PC-9 (cell line): ENCODE measurements at regions not wholly inside any gene's neighbourhood (a gene's known extent, or its start where the extent isn't known, plus 50 kb on each side); places are given as distances from the start of the nearest gene placed in this dataset.

ENCODE experiments used
- BruUV-seq: library from RNA; stranded (reverse); fragments of 400-500 nt; replicated peaks from 2 replicates; lab custom pipeline; 2021; lab: Mats Ljungman, UMichigan
- CTCF ChIA-PET: fragments of 300-600 bp; sonication (Branson Sonifier 250); formaldehyde crosslinking; loops from one replicate; lab custom pipeline; 2022; ENCODE audit warnings: antibody characterized with exemption; lab: Charles Lee
- POLR2A ChIA-PET: fragments of 300-600 bp; sonication (Branson Sonifier 250); formaldehyde crosslinking; loops from one replicate; lab custom pipeline; 2022; ENCODE audit warnings: antibody characterized with exemption; ENCODE audit not compliant: unreplicated experiment; lab: Charles Lee
- DNase-seq, 2 experiments: peaks; one replicate each; pipeline versions ENCODE4 v3.0.0 to v3.0.0-alpha.2; 2015 to 2022; ENCODE audit warnings: mixed read lengths in 1 of 2
- H2AFZ ChIP-seq: fragments of 200-600 bp; sonication (generic); 2 replicates; pipeline ENCODE4 v1.8.1; 2017; ENCODE audit warnings: antibody characterized with exemption
- H3F3A ChIP-seq: fragments of 200-600 bp; sonication (generic); 2 replicates; pipeline ENCODE4 v1.8.1; 2017; ENCODE audit warnings: antibody characterized with exemption, mild to moderate bottlenecking, low read depth; ENCODE audit not compliant: insufficient read depth
- H3K27ac ChIP-seq: fragments of 200-600 bp; sonication (generic); 2 replicates; pipeline ENCODE4 v1.6.1; 2016; ENCODE audit warnings: mixed run types
- H3K27me3 ChIP-seq: fragments of 200-600 bp; sonication (generic); 2 replicates; pipeline ENCODE4 v1.6.1; 2016; ENCODE audit warnings: low read depth, mixed run types; ENCODE audit not compliant: insufficient read depth
- H3K36me3 ChIP-seq: fragments of 200-600 bp; sonication (generic); 2 replicates; pipeline ENCODE4 v1.6.1; 2016; ENCODE audit warnings: low read depth, mixed run types
- H3K4me1 ChIP-seq: fragments of 200-600 bp; sonication (generic); replicated peaks from 2 replicates; pipeline ENCODE4 v1.6.1; 2016; ENCODE audit warnings: mixed run types; ENCODE audit not compliant: insufficient read depth
- H3K4me2 ChIP-seq: fragments of 200-600 bp; sonication (generic); 2 replicates; pipeline ENCODE4 v1.6.1; 2017; ENCODE audit warnings: mixed run types
- H3K4me3 ChIP-seq: fragments of 200-600 bp; sonication (generic); 2 replicates; pipeline ENCODE4 v1.6.1; 2016; ENCODE audit warnings: mixed run types
- H3K79me2 ChIP-seq: fragments of 200-600 bp; sonication (generic); 2 replicates; pipeline ENCODE4 v1.6.1; 2017; ENCODE audit warnings: low read depth, mixed run types
- H3K9me2 ChIP-seq: fragments of 200-600 bp; sonication (generic); 2 replicates; pipeline ENCODE4 v1.8.1; 2017; ENCODE audit warnings: mild to moderate bottlenecking; ENCODE audit not compliant: insufficient read depth
- H3K9me3 ChIP-seq: fragments of 200-600 bp; sonication (generic); 2 replicates; pipeline ENCODE4 v1.8.1; 2016; ENCODE audit warnings: low read depth; ENCODE audit not compliant: insufficient read depth
- H4K20me1 ChIP-seq: fragments of 200-600 bp; sonication (generic); 2 replicates; pipeline ENCODE4 v1.8.1; 2017; ENCODE audit not compliant: insufficient read depth
- EZH2 ChIP-seq: fragments of 200-600 bp; sonication (generic); IDR thresholded peaks from 2 replicates; pipeline ENCODE4 v1.8.0; 2017; ENCODE audit warnings: antibody characterized with exemption, low read depth
- intact Hi-C: fragments of 100-400 bp; cut with micrococcal nuclease; formaldehyde crosslinking; loops from one replicate; pipeline ENCODE4 v1.10.0; 2022; ENCODE audit not compliant: unreplicated experiment
- TF ChIP-seq, protein P1 (sequence below): fragments of 200-600 bp; sonication (generic); conservative IDR thresholded peaks from 2 replicates; pipeline ENCODE4 v1.6.1; 2017; ENCODE audit warnings: mixed run types, antibody characterized with exemption, mild to moderate bottlenecking, moderate library complexity

DNA sequence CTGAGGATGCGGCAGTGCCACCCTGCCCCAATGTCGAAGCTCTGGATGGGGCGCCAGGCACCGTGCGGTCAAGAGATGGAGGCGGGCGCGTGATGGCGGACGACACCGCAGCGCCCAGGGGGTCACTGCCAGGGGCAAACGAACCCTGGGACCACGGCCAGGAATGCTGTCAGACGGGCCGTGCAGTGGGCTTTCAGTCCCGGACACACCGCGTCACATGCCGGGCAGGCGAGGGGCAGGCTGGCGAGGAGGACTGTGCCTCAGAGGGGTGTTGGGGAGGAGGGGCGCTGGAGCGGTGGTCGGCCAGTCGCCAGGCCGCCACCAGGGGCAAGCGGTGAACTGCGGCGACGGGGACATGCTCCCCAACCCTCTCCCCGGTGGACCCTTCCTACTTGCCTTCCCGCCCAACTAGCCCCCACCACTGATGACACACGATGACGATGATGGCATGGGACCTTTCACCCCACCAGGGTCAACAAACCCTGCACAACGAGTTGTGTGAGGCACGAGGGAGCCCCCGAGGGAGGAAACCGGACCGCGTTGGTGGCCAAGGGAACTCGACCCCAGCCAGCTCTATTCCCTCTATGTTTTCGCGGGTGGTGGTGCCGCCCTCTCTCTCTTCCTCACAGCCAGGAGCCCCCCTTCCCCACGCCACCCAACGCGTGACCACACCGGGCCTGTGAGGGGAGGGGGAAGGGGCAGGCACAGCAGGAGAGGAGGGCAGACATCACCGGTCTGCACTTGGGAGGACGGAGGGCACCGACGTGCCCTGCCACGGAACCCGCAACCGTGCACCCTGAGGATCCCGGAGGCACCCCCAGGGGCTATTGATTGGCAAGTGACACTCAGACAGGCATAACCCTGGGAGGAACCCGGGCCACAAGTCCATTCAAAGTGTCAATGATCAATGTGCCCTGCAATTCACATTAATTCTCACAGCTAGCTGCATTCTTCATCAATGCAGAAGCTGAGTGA lies 1960.9 kb upstream of the DEFB115 start:
- Histone ChIP-seq H3K36me3 (no peaks in the 10 kb centered on the region), H3K4me3 (no peak overlapping the region), H3K27me3 (no peaks in the 10 kb centered on the region), H3K79me2 (no peaks in the 10 kb centered on the region), H3K4me1 (no peaks in the 10 kb centered on the region), H3F3A (no peaks in the 10 kb centered on the region), H3K9me2 (no peaks in the 10 kb centered on the region), H4K20me1 (no peaks in the 10 kb centered on the region), H2AFZ (no peak overlapping the region), H3K4me2 (no peak overlapping the region), H3K27ac (no peak overlapping the region), H3K9me3 (no peaks in the 10 kb centered on the region)
- no TSS peak for BruUV-seq
- TF ChIP-seq, protein P1, sequence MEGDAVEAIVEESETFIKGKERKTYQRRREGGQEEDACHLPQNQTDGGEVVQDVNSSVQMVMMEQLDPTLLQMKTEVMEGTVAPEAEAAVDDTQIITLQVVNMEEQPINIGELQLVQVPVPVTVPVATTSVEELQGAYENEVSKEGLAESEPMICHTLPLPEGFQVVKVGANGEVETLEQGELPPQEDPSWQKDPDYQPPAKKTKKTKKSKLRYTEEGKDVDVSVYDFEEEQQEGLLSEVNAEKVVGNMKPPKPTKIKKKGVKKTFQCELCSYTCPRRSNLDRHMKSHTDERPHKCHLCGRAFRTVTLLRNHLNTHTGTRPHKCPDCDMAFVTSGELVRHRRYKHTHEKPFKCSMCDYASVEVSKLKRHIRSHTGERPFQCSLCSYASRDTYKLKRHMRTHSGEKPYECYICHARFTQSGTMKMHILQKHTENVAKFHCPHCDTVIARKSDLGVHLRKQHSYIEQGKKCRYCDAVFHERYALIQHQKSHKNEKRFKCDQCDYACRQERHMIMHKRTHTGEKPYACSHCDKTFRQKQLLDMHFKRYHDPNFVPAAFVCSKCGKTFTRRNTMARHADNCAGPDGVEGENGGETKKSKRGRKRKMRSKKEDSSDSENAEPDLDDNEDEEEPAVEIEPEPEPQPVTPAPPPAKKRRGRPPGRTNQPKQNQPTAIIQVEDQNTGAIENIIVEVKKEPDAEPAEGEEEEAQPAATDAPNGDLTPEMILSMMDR = no peak
- TF ChIP-seq EZH2 = no peak
- DNase-seq = no peak
- ChIA-PET POLR2A (no interaction called here), CTCF (no interaction called here)
- intact Hi-C loops = no loop called here

DNA sequence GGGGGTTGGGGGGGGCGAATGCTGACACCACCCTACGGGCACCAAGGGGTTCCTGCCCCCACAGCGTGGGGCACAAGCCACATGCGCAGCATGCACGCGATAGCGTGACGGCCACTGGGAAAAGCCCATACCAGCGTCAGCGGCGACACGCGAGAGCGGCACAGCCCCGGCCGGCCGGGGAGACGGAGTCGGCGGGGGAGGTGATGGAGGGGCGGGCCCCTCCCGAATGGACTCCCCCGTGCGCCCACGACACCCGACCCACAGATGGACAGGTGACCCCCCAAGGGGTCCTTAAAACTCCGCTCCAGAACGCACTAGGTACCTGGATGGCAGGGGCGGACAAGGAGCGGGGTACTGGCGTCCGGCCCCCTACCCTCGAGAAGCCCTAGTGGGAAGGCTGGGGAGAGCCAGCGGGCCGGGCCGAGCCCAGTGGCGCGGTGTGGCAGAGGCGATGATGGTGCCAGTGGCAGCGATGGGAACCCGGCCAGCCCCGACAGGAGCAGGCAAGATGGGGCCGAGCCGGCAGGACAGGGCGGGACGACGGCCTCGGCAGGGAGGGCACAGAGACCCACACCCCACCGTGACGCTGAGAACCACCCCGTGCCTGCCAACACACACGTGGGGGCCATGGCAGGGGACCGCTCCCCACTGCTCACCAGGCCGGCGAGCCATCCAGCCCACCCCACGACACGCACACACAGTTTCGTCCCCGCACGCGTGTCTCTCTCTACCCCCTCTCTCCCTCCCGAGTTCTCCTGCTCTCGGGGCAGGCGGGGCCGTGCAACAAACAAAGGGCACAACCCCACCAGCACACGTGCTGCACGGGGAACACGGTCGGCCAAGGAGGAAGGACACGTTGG lies 1959.8 kb upstream of the DEFB115 start:
- TF ChIP-seq EZH2 = no peak
- TF ChIP-seq, protein P1 = no peak
- H3K79me2 ChIP-seq = no peaks in the 10 kb centered on the region
- no peak for DNase-seq
- H3K9me2 ChIP-seq = no peaks in the 10 kb centered on the region
- H4K20me1 ChIP-seq = no peaks in the 10 kb centered on the region
- H3K27ac ChIP-seq = no peak overlapping the region
- H3K27me3 ChIP-seq = no peaks in the 10 kb centered on the region
- ChIA-PET POLR2A (no interaction called here), CTCF (no interaction called here)
- H3K36me3 ChIP-seq = no peaks in the 10 kb centered on the region
- no TSS peak for BruUV-seq
- H3K9me3 ChIP-seq = no peaks in the 10 kb centered on the region
- no peaks in the 10 kb centered on the region for H3K4me1 ChIP-seq
- intact Hi-C loops = no loop called here
- H3K4me3 ChIP-seq = no peak overlapping the region
- H3F3A ChIP-seq = no peaks in the 10 kb centered on the region
- H3K4me2 ChIP-seq = no peak overlapping the region
- no peak overlapping the region for H2AFZ ChIP-seq

DNA sequence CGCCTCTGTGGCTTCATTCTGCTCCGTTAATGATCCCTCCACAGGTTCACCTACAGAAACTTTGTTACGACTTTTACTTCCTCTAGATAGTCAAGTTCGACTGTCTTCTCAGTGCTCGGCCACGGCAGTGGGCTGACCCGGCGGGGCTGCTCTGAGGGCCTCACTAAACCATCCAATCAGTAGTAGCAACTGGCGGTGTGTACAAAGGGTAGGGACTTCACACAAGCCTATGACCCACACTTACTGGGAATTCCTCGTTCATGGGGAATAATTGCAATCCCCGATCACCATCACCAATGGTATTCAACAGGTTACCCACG lies 1959.2 kb upstream of the DEFB115 start:
- H3F3A ChIP-seq = no peaks in the 10 kb centered on the region
- ChIA-PET POLR2A (no interaction called here), CTCF (no interaction called here)
- no peak overlapping the region for H3K27ac ChIP-seq
- DNase-seq = no peak
- H2AFZ ChIP-seq = no peak overlapping the region
- H3K9me3 ChIP-seq = no peaks in the 10 kb centered on the region
- no peaks in the 10 kb centered on the region for H3K27me3 ChIP-seq
- H3K9me2 ChIP-seq = no peaks in the 10 kb centered on the region
- H3K4me1 ChIP-seq = no peaks in the 10 kb centered on the region
- intact Hi-C loops = no loop called here
- TF ChIP-seq, protein P1 = no peak
- no peak for TF ChIP-seq EZH2
- H3K4me3 ChIP-seq = no peak overlapping the region
- no peaks in the 10 kb centered on the region for H4K20me1 ChIP-seq
- no peaks in the 10 kb centered on the region for H3K36me3 ChIP-seq
- H3K79me2 ChIP-seq = no peaks in the 10 kb centered on the region
- H3K4me2 ChIP-seq = no peak overlapping the region
- no TSS peak for BruUV-seq
